ENCODE measurements at regions not wholly inside any gene's neighbourhood (a gene's known extent, or its start where the extent isn't known, plus 50 kb on each side); places are given as distances from the start of the nearest gene placed in this dataset.
A peak's percentile ranks its signal among the peaks of the same experiment; 100 is the strongest.

DNA sequence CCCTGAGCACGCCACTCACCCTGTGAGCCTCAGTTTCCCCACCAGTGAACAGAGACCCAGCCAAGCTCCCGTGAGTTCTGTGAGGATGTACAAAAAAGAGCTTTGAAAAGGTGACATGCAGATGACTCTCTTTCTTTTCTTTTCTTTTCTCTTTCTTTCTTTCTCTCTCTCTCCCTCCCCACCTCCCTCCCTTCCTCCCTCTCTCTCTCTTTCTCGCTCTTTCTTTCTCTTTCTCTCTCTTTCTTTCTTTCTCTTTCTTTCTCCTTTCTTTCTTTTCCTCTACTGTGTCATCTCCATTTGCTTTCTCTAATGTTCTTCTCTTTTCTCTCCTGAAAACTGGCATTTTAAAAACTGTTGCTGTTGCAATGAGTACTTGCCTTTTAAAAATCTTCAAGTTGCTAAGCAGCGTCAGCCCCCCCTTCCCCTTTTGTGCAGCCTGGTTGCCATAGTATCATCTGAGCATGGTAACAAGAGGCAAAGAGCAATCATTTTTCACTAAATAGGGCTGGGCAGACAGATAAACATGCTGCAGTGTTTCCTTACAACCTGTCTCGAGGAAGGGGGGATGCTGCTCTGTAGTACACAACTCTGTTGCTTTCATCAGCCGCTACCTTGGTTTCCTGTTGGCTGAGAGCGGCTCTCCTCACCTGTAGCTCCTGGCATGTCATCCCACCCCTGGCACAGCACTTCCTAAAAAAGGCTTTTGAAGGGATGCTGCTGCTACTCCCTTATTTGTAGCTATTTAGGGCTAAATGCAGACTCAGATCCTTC, 108.7 kb upstream of the MBNL2 start:
- no peaks in the 10 kb centered on the region for H3K79me1 ChIP-seq (ENCODE audit: low read depth, low read length)
- no peaks in the 10 kb centered on the region for H3K23me2 ChIP-seq (ENCODE audit: low read depth, low read length)
- H3K4ac ChIP-seq (replicated peaks; ENCODE audit: insufficient read length, low read depth, low read length), result no peak overlapping the region
- H3K27ac ChIP-seq (ENCODE audit: low read depth, low read length), result no peak overlapping the region
- no peak overlapping the region for H2BK20ac ChIP-seq (ENCODE audit: low read length)
- H2BK12ac ChIP-seq (ENCODE audit: low read depth, low read length), result no peak overlapping the region
- 84% methylated on average over 7 of the region's 7 CpGs; no CpG with 5 or more reads in 1 of the 2 experiments for WGBS, 2 experiments (ENCODE audit: extremely low coverage in 1 of 2, insufficient coverage in 1 of 2, insufficient read length in 1 of 2, insufficient replicate concordance in 2 of 2, low coverage in 1 of 2, low lambda C conversion rate in 2 of 2, missing lambda C conversion rate in 1 of 2)
- ChIA-PET CTCF (ENCODE audit: partially characterized antibody) (interaction anchor here (0.9 to 13.0 kb wide), 4 partner anchors 9 to 1138 kb away, joined by 3 to 105 read pairs (median 46); no protein-coding TSS in a partner anchor), POLR2A (ENCODE audit: partially characterized antibody) (no interaction called here)
- H3K4me3 ChIP-seq (ENCODE audit: extremely low read depth in 1 of 4, insufficient read depth in 2 of 4, low read depth in 3 of 4, low read length in 4 of 4), result no peak overlapping the region
- H4K5ac ChIP-seq (ENCODE audit: insufficient read length, low read depth, low read length), result no peak overlapping the region
- no peak overlapping the region for H4K8ac ChIP-seq (ENCODE audit: extremely low read depth, insufficient read depth, low read length)
- H3K27me3 ChIP-seq (replicated peaks in 1 of 4; ENCODE audit: control insufficient read depth in 3 of 4, extremely low read depth in 1 of 4, insufficient read depth in 3 of 4, low read length in 3 of 4), result no peaks in the 10 kb centered on the region
- no peak overlapping the region for H3K18ac ChIP-seq (ENCODE audit: extremely low read depth, low read length)
- no peak for DNase-seq (ENCODE audit: low read depth in 1 of 2, low spot score in 2 of 2)
- no peak overlapping the region for H3K56ac ChIP-seq (replicated peaks; ENCODE audit: insufficient read length, low read depth, low read length)
- H3K14ac ChIP-seq (ENCODE audit: insufficient read length), result no peak overlapping the region
- H2AK5ac ChIP-seq (ENCODE audit: low read depth, low read length), result no peak overlapping the region
- no peak overlapping the region for H2BK15ac ChIP-seq (ENCODE audit: low read length)
- no peaks in the 10 kb centered on the region for H3K9me3 ChIP-seq (ENCODE audit: insufficient read depth in 2 of 2, low read depth in 1 of 2, low read length in 1 of 2)
- no peak overlapping the region for H2AFZ ChIP-seq (ENCODE audit: low read length)
- no peaks in the 10 kb centered on the region for H3K36me3 ChIP-seq (ENCODE audit: control insufficient read depth in 2 of 4, insufficient read depth in 4 of 4, low read length in 3 of 4)
- H2BK120ac ChIP-seq (replicated peaks; ENCODE audit: low read depth, low read length), result no peak overlapping the region
- peak overlapping the region in 1 of 2 experiments; percentile 1; a peak in 1 of 4 replicates for H3K4me2 ChIP-seq (ENCODE audit: insufficient read depth in 1 of 2, low read depth in 2 of 2, low read length in 2 of 2)
- TF ChIP-seq GTF2F1 (IDR thresholded peaks at IDR 0.05; ENCODE audit: borderline replicate concordance, low read depth, low read length) (no peak), SIRT6 (IDR thresholded peaks at IDR 0.05; ENCODE audit: low read length) (no peak), TAF1 (IDR thresholded peaks at IDR 0.05; ENCODE audit: low read depth, low read length) (no peak), ATF3 (IDR thresholded peaks at IDR 0.05; ENCODE audit: insufficient read depth, low read depth, low read length) (no peak), SRF (IDR thresholded peaks at IDR 0.05; ENCODE audit: low read depth, low read length) (no peak), HDAC6 (IDR thresholded peaks at IDR 0.05; ENCODE audit: low read depth, low read length) (no peak), FOSL1 (IDR thresholded peaks at IDR 0.05; ENCODE audit: insufficient read depth, low read depth, low read length) (no peak), GABPA (IDR thresholded peaks at IDR 0.05; ENCODE audit: borderline replicate concordance, insufficient read depth, low read length) (no peak), SP4 (IDR thresholded peaks at IDR 0.05; ENCODE audit: low read length) (no peak)
- no peak overlapping the region for H3K23ac ChIP-seq (ENCODE audit: insufficient read length)
- H2BK5ac ChIP-seq (ENCODE audit: low read depth, low read length), result no peak overlapping the region
- no peak for FAIRE-seq
- H4K91ac ChIP-seq (replicated peaks; ENCODE audit: insufficient read length, low read length), result no peak overlapping the region
- H3K79me2 ChIP-seq (ENCODE audit: control insufficient read depth in 1 of 2, insufficient read depth in 2 of 2, low read length in 2 of 2), result no peaks in the 10 kb centered on the region
- H4K20me1 ChIP-seq (replicated peaks in 1 of 2; ENCODE audit: control insufficient read depth in 1 of 2, insufficient read depth in 2 of 2, low read length in 2 of 2), result no peaks in the 10 kb centered on the region
- H3K9ac ChIP-seq (replicated peaks in 1 of 4; ENCODE audit: extremely low read depth in 1 of 4, low read depth in 3 of 4, low read length in 3 of 4), result no peak overlapping the region
- H3K4me1 ChIP-seq (replicated peaks in 1 of 4; ENCODE audit: control insufficient read depth in 3 of 4, insufficient read depth in 4 of 4, low read length in 3 of 4), result no peaks in the 10 kb centered on the region; a peak in 1 of 7 replicates
